Suprapubic skin (tissue), 4 donors: ENCODE measurements at regions not wholly inside any gene's neighbourhood (a gene's known extent, or its start where the extent isn't known, plus 50 kb on each side); places are given as distances from the start of the nearest gene placed in this dataset.
A peak's percentile ranks its signal among the peaks of the same experiment; 100 is the strongest.

Source experiments
- DNase-seq, 2 donors: peaks; one replicate each; pipeline ENCODE4 v3.0.0-alpha.2; 2019; ENCODE audit warnings: low spot score in 2 of 2
- H3K27ac ChIP-seq: fragments of 200-600 bp; sonication (generic); one replicate; pipeline ENCODE4 v1.5.1; 2019
- H3K27me3 ChIP-seq: fragments of 200-600 bp; sonication (generic); one replicate; pipeline ENCODE4 v1.5.1; 2019
- H3K36me3 ChIP-seq: fragments of 200-600 bp; sonication (generic); one replicate; pipeline ENCODE4 v1.5.1; 2019
- H3K4me1 ChIP-seq: fragments of 200-600 bp; sonication (generic); one replicate; pipeline ENCODE4 v1.5.1; 2019
- H3K4me3 ChIP-seq: fragments of 200-600 bp; sonication (generic); one replicate; pipeline ENCODE4 v1.5.1; 2019; ENCODE audit warnings: mild to moderate bottlenecking
- H3K9me3 ChIP-seq: fragments of 200-600 bp; sonication (generic); one replicate; pipeline ENCODE4 v1.5.1; 2019
- CTCF ChIP-seq, 2 donors: fragments of 200-600 bp in 1 of 2; fragments of 450-650 bp in 1 of 2; sonication (generic) in 1 of 2; IDR thresholded peaks; one replicate each; pipeline ENCODE4 v1.5.1; 2016 to 2019; ENCODE audit warnings: antibody characterized with exemption in 2 of 2, mild to moderate bottlenecking in 1 of 2, moderate library complexity in 1 of 2
- EP300 ChIP-seq: sonication (generic); formaldehyde crosslinking; IDR thresholded peaks from one replicate; pipeline ENCODE4 v1.6.1; 2017; ENCODE audit warnings: antibody characterized with exemption
- POLR2A ChIP-seq, 2 donors: fragments of 450-650 bp; IDR thresholded peaks; one replicate each; pipeline ENCODE4 v1.6.1; 2017; ENCODE audit warnings: antibody characterized with exemption in 2 of 2, mild to moderate bottlenecking in 2 of 2, moderate library complexity in 2 of 2
- POLR2AphosphoS5 ChIP-seq, 3 donors: sonication (generic); formaldehyde crosslinking; IDR thresholded peaks; one replicate each; pipeline ENCODE4 v1.6.1; 2017; ENCODE audit warnings: antibody characterized with exemption in 3 of 3
- WGBS: methylation state at CpG from one replicate; pipeline ENCODE4 v1.1.5; 2018; 5-methylcytosine and 5-hydroxymethylcytosine counted together

GRCh38 chr10:27368706-27369105 lies 128.1 kb upstream of the ACBD5 start:
- Histone ChIP-seq H3K4me1 (peaks cover 2% of the 10 kb centered on the region), H3K27me3 (peaks cover 4% of the 10 kb centered on the region), H3K4me3 (no peak overlapping the region), H3K9me3 (no peaks in the 10 kb centered on the region), H3K27ac (no peak overlapping the region), H3K36me3 (no peaks in the 10 kb centered on the region)
- TF ChIP-seq EP300: no peak
- TF ChIP-seq CTCF (IDR thresholded peaks at IDR 0.05): no peak
- TF ChIP-seq POLR2AphosphoS5 (IDR thresholded peaks at IDR 0.05): no peak
- no peak for TF ChIP-seq POLR2A (IDR thresholded peaks at IDR 0.05)
- no peak for DNase-seq
- 94% methylated on average over 10 of the region's 10 CpGs for WGBS

- Histone ChIP-seq H3K27ac (no peak overlapping the region), H3K9me3 (no peaks in the 10 kb centered on the region), H3K4me1 (no peaks in the 10 kb centered on the region), H3K27me3 (peaks cover 4% of the 10 kb centered on the region), H3K36me3 (no peaks in the 10 kb centered on the region), H3K4me3 (no peak overlapping the region)
- TF ChIP-seq CTCF (IDR thresholded peaks at IDR 0.05): no peak
- TF ChIP-seq POLR2A (IDR thresholded peaks at IDR 0.05): no peak
- TF ChIP-seq EP300: no peak
- TF ChIP-seq POLR2AphosphoS5 (IDR thresholded peaks at IDR 0.05): no peak
- DNase-seq: no peak
- WGBS: 85% methylated on average over 1 of the region's 1 CpG
Observed at GRCh38 chr10:27366769-27367168, 126.2 kb upstream of the ACBD5 start.

DNA sequence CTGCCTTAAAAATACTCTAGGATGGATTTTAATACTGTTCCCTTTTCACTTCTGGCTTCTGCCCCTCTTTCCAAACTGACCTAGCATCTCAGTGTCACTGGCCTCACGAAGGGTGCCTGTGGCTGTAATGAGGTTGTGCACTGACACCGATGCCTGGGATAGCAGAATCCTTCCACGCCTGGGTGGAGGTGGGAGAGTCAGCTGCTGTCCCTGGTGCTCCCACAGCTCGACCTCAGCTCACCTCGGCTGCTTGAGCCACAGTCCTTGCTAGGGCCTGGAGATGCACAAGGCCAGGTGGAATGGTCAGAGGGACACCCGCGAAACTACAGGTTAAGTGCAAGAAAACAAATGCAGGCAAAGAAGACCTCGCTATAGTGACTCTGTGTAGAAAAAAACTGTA lies 123.4 kb upstream of the ACBD5 start:
- TF ChIP-seq CTCF (IDR thresholded peaks at IDR 0.05) (no peak), POLR2AphosphoS5 (IDR thresholded peaks at IDR 0.05) (no peak), EP300 (no peak), POLR2A (IDR thresholded peaks at IDR 0.05) (no peak)

DNA sequence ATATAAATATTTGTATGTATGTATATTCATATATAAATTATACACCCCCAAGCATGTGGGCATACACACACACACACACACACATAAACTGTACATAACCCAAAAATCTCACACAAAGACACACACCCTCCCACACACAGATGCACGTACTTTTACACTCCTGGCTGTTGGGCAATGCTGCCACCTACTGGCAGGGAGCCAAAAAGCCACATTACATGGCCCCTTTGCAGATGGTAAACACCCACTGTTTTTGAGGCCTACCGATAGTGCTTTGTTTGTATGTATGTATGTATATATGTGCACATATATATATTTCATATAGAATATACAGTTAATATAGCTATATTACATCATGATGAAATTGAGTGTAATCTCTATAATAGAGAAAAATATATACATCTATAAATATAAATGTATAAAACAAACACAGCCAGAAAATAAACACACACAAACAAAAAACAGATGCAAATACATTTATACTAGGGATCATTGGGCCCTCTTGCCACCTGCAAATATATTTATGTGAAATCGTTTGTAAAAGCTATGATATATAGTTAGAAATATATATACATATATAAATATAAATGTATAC lies 120.1 kb upstream of the ACBD5 start:
- DNase-seq: peak in 1 of 2 donors; percentile 70
- Histone ChIP-seq H3K4me1 (no peaks in the 10 kb centered on the region), H3K9me3 (no peaks in the 10 kb centered on the region), H3K4me3 (no peak overlapping the region), H3K36me3 (no peaks in the 10 kb centered on the region), H3K27ac (no peak overlapping the region), H3K27me3 (no peaks in the 10 kb centered on the region)
- TF ChIP-seq CTCF (IDR thresholded peaks at IDR 0.05): peak; percentile 43 to 51
- no peak for TF ChIP-seq POLR2A (IDR thresholded peaks at IDR 0.05)
- TF ChIP-seq POLR2AphosphoS5 (IDR thresholded peaks at IDR 0.05): no peak
- WGBS: 22% methylated on average over 3 of the region's 3 CpGs

More for the DNA sequence above, 123.4 kb upstream of the ACBD5 start:
- no peak for DNase-seq
- Histone ChIP-seq H3K27ac (no peak overlapping the region), H3K4me3 (no peak overlapping the region), H3K4me1 (no peaks in the 10 kb centered on the region), H3K9me3 (no peaks in the 10 kb centered on the region), H3K27me3 (no peaks in the 10 kb centered on the region), H3K36me3 (no peaks in the 10 kb centered on the region)
- 83% methylated on average over 8 of the region's 8 CpGs for WGBS

DNA sequence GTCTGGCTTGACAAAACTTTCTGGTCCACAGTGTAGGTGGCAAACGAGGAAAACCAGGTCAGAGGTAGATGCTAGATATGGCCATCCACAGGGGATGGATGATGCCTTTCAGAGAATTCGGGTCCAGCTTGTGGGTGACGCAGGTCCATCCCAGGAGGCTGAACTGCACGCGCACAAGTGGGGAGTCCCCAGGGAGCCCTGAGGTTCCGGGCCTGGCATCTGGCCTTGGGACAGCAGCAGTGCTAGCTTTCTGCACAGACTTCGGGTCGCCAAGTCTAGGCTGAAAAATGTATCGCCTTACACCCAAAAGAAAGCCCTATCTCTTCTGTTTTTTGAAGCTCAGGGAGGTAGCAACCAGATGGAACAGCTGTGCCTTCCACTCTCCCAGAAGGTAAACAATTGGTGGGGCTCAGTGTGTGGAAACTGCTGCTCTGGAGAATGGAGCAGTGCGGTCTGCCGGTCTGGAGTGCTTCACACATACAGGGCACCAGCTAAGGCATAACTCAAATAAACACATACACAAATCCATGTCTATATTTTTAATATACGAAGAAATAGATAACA lies 119.3 kb upstream of the ACBD5 start:
- no peak for TF ChIP-seq EP300
- no peak for TF ChIP-seq CTCF (IDR thresholded peaks at IDR 0.05)
- no peak for TF ChIP-seq POLR2AphosphoS5 (IDR thresholded peaks at IDR 0.05)
- no peak for TF ChIP-seq POLR2A (IDR thresholded peaks at IDR 0.05)
- no peak for DNase-seq
- H3K9me3 ChIP-seq: no peaks in the 10 kb centered on the region
- no peaks in the 10 kb centered on the region for H3K36me3 ChIP-seq
- no peaks in the 10 kb centered on the region for H3K4me1 ChIP-seq
- H3K27me3 ChIP-seq: no peaks in the 10 kb centered on the region
- no peak overlapping the region for H3K4me3 ChIP-seq
- H3K27ac ChIP-seq: no peak overlapping the region
- 79% methylated on average over 10 of the region's 12 CpGs for whole genome bisulfite sequencing
